ENCODE measurements at regions not wholly inside any gene's neighbourhood (a gene's known extent, or its start where the extent isn't known, plus 50 kb on each side); places are given as distances from the start of the nearest gene placed in this dataset.

DNA sequence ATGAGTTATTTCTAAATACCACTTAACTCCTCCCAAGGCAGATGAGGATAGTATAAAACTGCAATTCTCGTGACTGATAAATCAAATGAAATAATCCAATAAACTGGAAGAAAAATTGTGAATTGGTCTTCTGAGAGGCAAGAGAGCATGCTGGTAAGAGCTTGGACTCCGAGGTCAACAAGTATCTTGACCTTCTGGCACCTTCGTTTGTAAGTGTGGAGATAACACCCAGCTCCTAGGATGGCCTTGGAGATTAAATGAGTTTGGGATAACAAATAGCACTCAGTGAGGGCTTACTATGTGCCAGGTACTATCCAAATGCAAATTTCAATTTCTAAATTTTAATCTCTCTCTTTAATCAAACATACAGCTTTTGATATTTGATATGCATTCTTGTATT is 866.3 kb upstream of the WWC1 start:
- TF ChIP-seq ZFP3 (CRISPR knock-in tag; IDR thresholded peaks at IDR 0.05) (no peak), ZNF565 (CRISPR knock-in tag; conservative IDR thresholded peaks at IDR 0.05; ENCODE audit: low read depth) (no peak), ESRRG (CRISPR knock-in tag; IDR thresholded peaks at IDR 0.05) (no peak), PPARA (CRISPR knock-in tag; IDR thresholded peaks at IDR 0.05; ENCODE audit: borderline replicate concordance) (no peak)
- TF ChIP-seq, protein P1, sequence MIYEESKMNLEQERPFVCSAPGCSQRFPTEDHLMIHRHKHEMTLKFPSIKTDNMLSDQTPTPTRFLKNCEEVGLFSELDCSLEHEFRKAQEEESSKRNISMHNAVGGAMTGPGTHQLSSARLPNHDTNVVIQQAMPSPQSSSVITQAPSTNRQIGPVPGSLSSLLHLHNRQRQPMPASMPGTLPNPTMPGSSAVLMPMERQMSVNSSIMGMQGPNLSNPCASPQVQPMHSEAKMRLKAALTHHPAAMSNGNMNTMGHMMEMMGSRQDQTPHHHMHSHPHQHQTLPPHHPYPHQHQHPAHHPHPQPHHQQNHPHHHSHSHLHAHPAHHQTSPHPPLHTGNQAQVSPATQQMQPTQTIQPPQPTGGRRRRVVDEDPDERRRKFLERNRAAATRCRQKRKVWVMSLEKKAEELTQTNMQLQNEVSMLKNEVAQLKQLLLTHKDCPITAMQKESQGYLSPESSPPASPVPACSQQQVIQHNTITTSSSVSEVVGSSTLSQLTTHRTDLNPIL (CRISPR knock-in tag; IDR thresholded peaks at IDR 0.05; ENCODE audit: low read depth), result no peak

Data from SK-N-SH treated with all-trans-retinoic acid at 6 μM for 48 hours (cell line).